ENCODE measurements at regions not wholly inside any gene's neighbourhood (a gene's known extent, or its start where the extent isn't known, plus 50 kb on each side); places are given as distances from the start of the nearest gene placed in this dataset.
"Not testable (repeated sequence)": the region's sequence is repeated elsewhere in the genome, so short reads cannot be mapped to it uniquely, and the experiment has no call there.

GRCh38 chr10:18949391-18949790 lies 99.2 kb upstream of the MALRD1 start:
- H3K4me3 ChIP-seq (ENCODE audit: low read depth, low read length), result no peak overlapping the region
- no peak for DNase-seq (ENCODE audit: low read depth)
- TF ChIP-seq CTCF (IDR thresholded peaks at IDR 0.05; ENCODE audit: low read depth, low read length) (no peak), MAX (IDR thresholded peaks at IDR 0.05; ENCODE audit: low read depth, low read length) (no peak), POLR2A (IDR thresholded peaks at IDR 0.05; ENCODE audit: extremely low read depth, insufficient read length) (no peak), MYC (IDR thresholded peaks at IDR 0.05; ENCODE audit: low read depth, low read length) (no peak)

- not testable (repeated sequence) for H3K4me3 ChIP-seq (ENCODE audit: low read depth, low read length); DNase-seq (ENCODE audit: low read depth)
These were observed 97.4 kb upstream of the MALRD1 start for GRCh38 chr10:18951072-18951823.

- no peak for TF ChIP-seq POLR2A (IDR thresholded peaks at IDR 0.05; ENCODE audit: extremely low read depth, insufficient read length)
- no peak for TF ChIP-seq MYC (IDR thresholded peaks at IDR 0.05; ENCODE audit: low read depth, low read length)
- TF ChIP-seq CTCF (IDR thresholded peaks at IDR 0.05; ENCODE audit: low read depth, low read length), result no peak
- no peak for TF ChIP-seq MAX (IDR thresholded peaks at IDR 0.05; ENCODE audit: low read depth, low read length)
- DNase-seq (ENCODE audit: low read depth), result no peak
- no peak overlapping the region for H3K4me3 ChIP-seq (ENCODE audit: low read depth, low read length)
These were observed 93.5 kb upstream of the MALRD1 start for GRCh38 chr10:18955061-18955460.

- no peak for DNase-seq (ENCODE audit: low read depth)
- H3K4me3 ChIP-seq (ENCODE audit: low read depth, low read length), result no peak overlapping the region
- TF ChIP-seq CTCF (IDR thresholded peaks at IDR 0.05; ENCODE audit: low read depth, low read length), result no peak
- no peak for TF ChIP-seq MAX (IDR thresholded peaks at IDR 0.05; ENCODE audit: low read depth, low read length)
- TF ChIP-seq MYC (IDR thresholded peaks at IDR 0.05; ENCODE audit: low read depth, low read length), result no peak
- no peak for TF ChIP-seq POLR2A (IDR thresholded peaks at IDR 0.05; ENCODE audit: extremely low read depth, insufficient read length)
These were observed 89.2 kb upstream of the MALRD1 start for GRCh38 chr10:18959369-18959768.

- DNase-seq (ENCODE audit: low read depth), result no peak
- TF ChIP-seq MAX (IDR thresholded peaks at IDR 0.05; ENCODE audit: low read depth, low read length), result no peak
- H3K4me3 ChIP-seq (ENCODE audit: low read depth, low read length), result no peak overlapping the region
These were observed 88.0 kb upstream of the MALRD1 start for GRCh38 chr10:18960466-18961079.

- no peak for DNase-seq (ENCODE audit: low read depth)
- TF ChIP-seq MAX (IDR thresholded peaks at IDR 0.05; ENCODE audit: low read depth, low read length) (no peak), POLR2A (IDR thresholded peaks at IDR 0.05; ENCODE audit: extremely low read depth, insufficient read length) (no peak), CTCF (IDR thresholded peaks at IDR 0.05; ENCODE audit: low read depth, low read length) (no peak), MYC (IDR thresholded peaks at IDR 0.05; ENCODE audit: low read depth, low read length) (no peak)
- H3K4me3 ChIP-seq (ENCODE audit: low read depth, low read length), result no peak overlapping the region
These were observed 80.4 kb upstream of the MALRD1 start for GRCh38 chr10:18968159-18968558.

All from NB4 (cell line).